ENCODE measurements at regions not wholly inside any gene's neighbourhood (a gene's known extent, or its start where the extent isn't known, plus 50 kb on each side); places are given as distances from the start of the nearest gene placed in this dataset.

DNA sequence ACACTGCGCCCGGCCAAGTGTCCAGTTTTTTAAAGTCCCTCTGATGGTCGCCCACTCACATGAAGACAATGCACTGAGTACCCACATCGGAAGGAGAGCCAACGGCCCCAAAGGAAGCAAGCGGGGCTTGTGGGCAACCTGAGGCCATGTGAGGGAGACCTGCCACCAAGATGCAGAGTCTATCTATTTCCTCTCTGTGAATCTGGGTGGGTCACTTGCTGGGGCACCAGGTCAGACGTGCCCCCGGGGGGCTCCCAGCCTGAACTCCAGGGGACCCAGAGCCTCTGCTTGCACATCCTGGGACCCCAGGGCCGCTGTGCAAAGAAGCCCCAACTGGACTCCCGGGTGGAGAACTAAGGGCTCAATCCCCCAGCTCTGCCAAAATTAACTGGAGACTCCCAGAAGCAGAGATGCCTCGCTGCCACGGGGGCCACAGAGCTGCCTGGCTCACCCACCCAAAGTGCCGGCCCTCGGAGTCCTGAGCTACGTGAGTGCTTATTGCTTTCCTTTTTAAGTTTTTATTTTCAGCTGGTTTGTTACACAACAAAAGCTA, 106.4 kb downstream of the BRD1 start:
- DNase-seq (ENCODE audit: insufficient read length, low spot score) (no peak), FAIRE-seq (no peak)
- no peak for TF ChIP-seq CTCF (IDR thresholded peaks at IDR 0.05; ENCODE audit: insufficient read depth, missing control alignments)

- DNase-seq (ENCODE audit: insufficient read length, low spot score): no peak
- no peak for FAIRE-seq
These were observed 107.3 kb downstream of the BRD1 start for GRCh38 chr22:49720279-49720959.

GRCh38 chr22:49719046-49719445, 108.6 kb downstream of the BRD1 start:
- TF ChIP-seq CTCF (IDR thresholded peaks at IDR 0.05; ENCODE audit: insufficient read depth, missing control alignments): no peak
- FAIRE-seq (no peak), DNase-seq (ENCODE audit: insufficient read length, low spot score) (no peak)

More at GRCh38 chr22:49720279-49720959, 107.3 kb downstream of the BRD1 start:
- TF ChIP-seq CTCF (IDR thresholded peaks at IDR 0.05; ENCODE audit: insufficient read depth, missing control alignments): no peak

DNA sequence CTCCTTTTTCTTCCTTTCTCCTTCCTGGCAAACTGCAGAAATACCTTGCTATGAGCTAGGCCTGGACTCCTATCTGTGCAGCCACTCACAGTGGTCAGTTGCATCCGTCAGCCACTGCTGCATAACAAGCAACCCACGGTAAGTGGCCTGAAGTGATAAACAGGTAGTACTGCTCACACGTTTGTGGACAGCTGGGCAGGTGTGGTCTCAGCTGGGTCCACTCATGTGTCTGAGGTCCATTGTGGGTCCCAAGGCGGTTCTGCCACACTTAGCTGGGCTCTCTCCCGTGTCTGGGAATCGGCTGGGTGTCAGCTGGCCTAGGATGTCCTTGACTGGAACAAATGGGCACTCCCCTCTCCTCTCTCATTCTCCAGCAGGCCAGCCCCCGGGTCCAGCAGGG, 109.3 kb downstream of the BRD1 start:
- FAIRE-seq (no peak), DNase-seq (ENCODE audit: insufficient read length, low spot score) (no peak)
- TF ChIP-seq CTCF (IDR thresholded peaks at IDR 0.05; ENCODE audit: insufficient read depth, missing control alignments): no peak

DNA sequence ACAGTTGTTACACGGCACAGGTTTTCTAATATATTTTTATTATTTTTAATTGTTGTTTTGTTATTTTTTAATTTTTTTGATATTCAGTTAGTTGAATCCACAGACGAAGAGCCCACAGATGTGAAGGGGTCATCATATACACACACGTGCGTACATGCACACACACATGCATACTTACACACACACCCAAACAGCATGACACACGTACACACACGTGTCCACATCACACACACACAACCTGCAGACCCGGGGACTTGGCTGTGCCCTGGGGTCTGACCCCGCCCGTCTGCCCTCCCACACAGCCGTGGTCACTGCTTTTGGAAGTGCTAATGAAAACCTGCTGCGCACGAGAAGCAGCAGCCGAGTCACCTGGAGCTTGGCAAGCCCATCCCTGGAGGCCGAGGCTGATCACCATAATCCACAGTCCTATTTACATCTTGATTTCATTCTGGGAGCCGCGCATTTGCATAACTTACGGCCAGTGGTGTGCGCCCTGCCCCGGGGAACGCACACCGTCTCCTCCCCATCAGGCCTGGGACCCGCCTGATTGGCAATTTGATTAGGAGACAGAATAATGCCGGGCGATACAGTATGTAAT, 110.3 kb downstream of the BRD1 start:
- FAIRE-seq (no peak), DNase-seq (ENCODE audit: insufficient read length, low spot score) (no peak)
- no peak for TF ChIP-seq CTCF (IDR thresholded peaks at IDR 0.05; ENCODE audit: insufficient read depth, missing control alignments)

- DNase-seq (ENCODE audit: insufficient read length, low spot score) (no peak), FAIRE-seq (no peak)
- no peak for TF ChIP-seq CTCF (IDR thresholded peaks at IDR 0.05; ENCODE audit: insufficient read depth, missing control alignments)
These were observed 111.2 kb downstream of the BRD1 start for GRCh38 chr22:49716441-49716840.

DNA sequence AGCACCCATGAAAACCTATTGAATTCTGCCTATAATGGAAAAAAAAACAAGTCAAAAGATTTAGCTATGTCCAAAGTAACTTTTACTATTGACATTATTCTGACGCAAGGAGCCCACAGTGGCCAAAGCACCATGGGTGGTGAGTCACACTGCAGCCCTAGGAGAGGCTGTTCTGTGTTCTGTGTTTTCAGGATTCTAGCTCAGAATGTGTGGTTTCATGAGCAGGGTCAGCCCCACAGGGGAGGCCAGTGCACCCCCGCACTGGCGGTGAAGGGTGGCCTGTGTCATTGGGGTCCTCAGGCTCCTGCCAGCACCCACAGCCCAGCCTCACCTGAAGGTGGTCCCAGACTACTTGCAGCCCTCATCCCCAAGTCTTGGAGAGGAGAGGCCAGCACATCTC, 112.2 kb downstream of the BRD1 start:
- no peak for TF ChIP-seq CTCF (IDR thresholded peaks at IDR 0.05; ENCODE audit: insufficient read depth, missing control alignments)
- DNase-seq (ENCODE audit: insufficient read length, low spot score) (no peak), FAIRE-seq (no peak)

Measured in D721Med (cell line).